CD4-positive, alpha-beta T cell (primary cell): ENCODE measurements at regions not wholly inside any gene's neighbourhood (a gene's known extent, or its start where the extent isn't known, plus 50 kb on each side); places are given as distances from the start of the nearest gene placed in this dataset.
"Not testable (repeated sequence)": the region's sequence is repeated elsewhere in the genome, so short reads cannot be mapped to it uniquely, and the experiment has no call there.

Experiments used
- ATAC-seq: fragments of 200-7000 bp; cut with Tn5 transposase; one replicate; pipeline ENCODE4 v1.10.0; 2022; ENCODE audit warnings: mild to moderate bottlenecking; ENCODE audit not compliant: poor library complexity
- CTCF ChIA-PET: fragments of 350-600 bp; sonication (Branson Sonifier 250); formaldehyde crosslinking; loops from one replicate; lab custom pipeline; 2021; ENCODE audit warnings: antibody characterized with exemption, inconsistent platforms; lab: Charles Lee
- POLR2A ChIA-PET: fragments of 350-600 bp; sonication (Branson Sonifier 250); formaldehyde crosslinking; loops from one replicate; lab custom pipeline; 2021; ENCODE audit warnings: antibody characterized with exemption, inconsistent platforms; lab: Charles Lee
- DNase-seq, 14 experiments: peaks; one replicate each; pipeline ENCODE4 v3.0.0-alpha.2; 2013 to 2020; ENCODE audit warnings: mixed read lengths in 2 of 14
- H3K27ac ChIP-seq, 2 donors: one replicate each; pipeline versions ENCODE4 v1.5.1 to v1.7.0; 2013; ENCODE audit warnings: low read length in 2 of 2, low read depth in 1 of 2, mild to moderate bottlenecking in 1 of 2
- H3K27me3 ChIP-seq, 2 experiments: 1 replicate in 1 of 2; 2 replicates in 1 of 2; pipeline versions ENCODE4 v1.6.1 to v1.7.0; 2013; ENCODE audit warnings: low read length in 2 of 2, control low read depth in 1 of 2, mild to moderate bottlenecking in 1 of 2, moderate library complexity in 1 of 2; ENCODE audit not compliant: insufficient read depth in 2 of 2, control insufficient read depth in 1 of 2
- H3K36me3 ChIP-seq: one replicate; pipeline ENCODE4 v1.6.1; 2013; ENCODE audit warnings: low read length, control low read depth; ENCODE audit not compliant: insufficient read depth
- H3K4me1 ChIP-seq: one replicate; pipeline ENCODE4 v1.6.1; 2013; ENCODE audit warnings: low read length, control low read depth; ENCODE audit not compliant: insufficient read depth
- H3K4me3 ChIP-seq: one replicate; pipeline ENCODE4 v1.5.1; 2013; ENCODE audit warnings: mild to moderate bottlenecking, low read length, moderate library complexity
- H3K9me3 ChIP-seq, 2 experiments: 1 replicate in 1 of 2; 2 replicates in 1 of 2; pipeline versions ENCODE4 v1.6.1 to v1.7.0; 2013; ENCODE audit warnings: low read length in 2 of 2, mild to moderate bottlenecking in 2 of 2, control low read depth in 1 of 2, moderate library complexity in 1 of 2; ENCODE audit not compliant: control insufficient read depth in 1 of 2, insufficient read depth in 1 of 2
- H3K27ac Mint-ChIP-seq: one replicate; pipeline ENCODE4 v1.8.0; 2020; ENCODE audit warnings: mixed read lengths
- H3K27me3 Mint-ChIP-seq: one replicate; pipeline ENCODE4 v1.8.0; 2021; ENCODE audit warnings: mixed read lengths
- H3K36me3 Mint-ChIP-seq: one replicate; pipeline ENCODE4 v1.8.0; 2021; ENCODE audit warnings: low read depth, mixed read lengths
- H3K4me1 Mint-ChIP-seq: one replicate; pipeline ENCODE4 v1.8.0; 2021; ENCODE audit warnings: low read depth, mixed read lengths
- H3K4me3 Mint-ChIP-seq: one replicate; pipeline ENCODE4 v1.8.0; 2020; ENCODE audit warnings: mild to moderate bottlenecking, mixed read lengths
- H3K9me3 Mint-ChIP-seq: one replicate; pipeline ENCODE4 v1.8.0; 2020; ENCODE audit warnings: mixed read lengths
- CTCF ChIP-seq: fragments of 200-600 bp; IDR thresholded peaks from one replicate; pipeline ENCODE4 v1.8.0; 2022; ENCODE audit warnings: antibody characterized with exemption, mild to moderate bottlenecking
- intact Hi-C, 2 experiments: fragments of 100-400 bp; cut with DNase I in 1 of 2; cut with micrococcal nuclease in 1 of 2; formaldehyde crosslinking; loops; one replicate each; pipeline versions ENCODE4 v1.15.1 to v1.9.0; 2023 to 2025; cut with DNase I, micrococcal nuclease

GRCh38 chr10:15954188-15954587, 93.9 kb upstream of the MINDY3 start:
- DNase-seq (no peak), ATAC-seq (no peak)
- Mint-ChIP-seq H3K36me3 (no peaks in the 10 kb centered on the region), H3K27me3 (peaks cover 7% of the 10 kb centered on the region), H3K4me1 (no peaks in the 10 kb centered on the region), H3K9me3 (no peaks in the 10 kb centered on the region), H3K27ac (no peak overlapping the region), H3K4me3 (no peak overlapping the region)
- ChIA-PET CTCF (no interaction called here), POLR2A (no interaction called here)
- intact Hi-C loops = no loop called here
- no peaks in the 10 kb centered on the region for H3K27me3 ChIP-seq
- no peaks in the 10 kb centered on the region for H3K36me3 ChIP-seq
- H3K4me3 ChIP-seq = no peak overlapping the region
- no peaks in the 10 kb centered on the region for H3K4me1 ChIP-seq
- H3K27ac ChIP-seq = no peak overlapping the region
- no peak for TF ChIP-seq CTCF
- H3K9me3 ChIP-seq = no peaks in the 10 kb centered on the region

- DNase-seq (no peak), ATAC-seq (no peak)
- no peak for TF ChIP-seq CTCF
- no peak overlapping the region for H3K27ac ChIP-seq
- Mint-ChIP-seq H3K27ac (no peak overlapping the region), H3K4me3 (no peak overlapping the region), H3K9me3 (no peaks in the 10 kb centered on the region), H3K27me3 (peaks cover 18% of the 10 kb centered on the region), H3K36me3 (no peaks in the 10 kb centered on the region), H3K4me1 (no peaks in the 10 kb centered on the region)
- peaks cover 0 to 4% of the 10 kb centered on the region in 2 experiments for H3K27me3 ChIP-seq
- no peaks in the 10 kb centered on the region for H3K4me1 ChIP-seq
- no peaks in the 10 kb centered on the region for H3K36me3 ChIP-seq
- CTCF ChIA-PET = no interaction called here
- H3K4me3 ChIP-seq = no peak overlapping the region
- intact Hi-C loops = no loop called here
- H3K9me3 ChIP-seq = no peaks in the 10 kb centered on the region
- POLR2A ChIA-PET = no interaction called here
Measured at GRCh38 chr10:15960277-15960676, 100.0 kb upstream of the MINDY3 start.

- intact Hi-C loops = not testable (repeated sequence)
Measured at GRCh38 chr10:15972736-15973135, 112.4 kb upstream of the MINDY3 start.

GRCh38 chr10:15985690-15986089, 125.4 kb upstream of the MINDY3 start:
- intact Hi-C loops = no loop called here
- POLR2A ChIA-PET = no interaction called here
- H3K4me3 ChIP-seq = no peak overlapping the region
- no peak for ATAC-seq
- H3K9me3 ChIP-seq = no peaks in the 10 kb centered on the region
- Mint-ChIP-seq H3K27ac (no peak overlapping the region), H3K4me1 (no peaks in the 10 kb centered on the region), H3K27me3 (no peaks in the 10 kb centered on the region), H3K36me3 (no peaks in the 10 kb centered on the region), H3K9me3 (no peaks in the 10 kb centered on the region), H3K4me3 (no peak overlapping the region)
- H3K4me1 ChIP-seq = no peaks in the 10 kb centered on the region
- no peaks in the 10 kb centered on the region for H3K27me3 ChIP-seq
- CTCF ChIA-PET = interaction anchor here (0.6 kb wide), 1 partner anchor 323 kb away, joined by 5 read pairs; no protein-coding TSS in a partner anchor
- DNase-seq = no peak
- no peak overlapping the region for H3K27ac ChIP-seq
- no peaks in the 10 kb centered on the region for H3K36me3 ChIP-seq
- TF ChIP-seq CTCF = no peak

More at GRCh38 chr10:15972736-15973135, 112.4 kb upstream of the MINDY3 start:
- H3K27me3 ChIP-seq, H3K36me3 Mint-ChIP-seq, ATAC-seq, CTCF ChIA-PET, H3K27ac Mint-ChIP-seq, H3K36me3 ChIP-seq, H3K4me1 ChIP-seq, H3K27ac ChIP-seq, H3K4me1 Mint-ChIP-seq, H3K4me3 ChIP-seq, H3K27me3 Mint-ChIP-seq, H3K4me3 Mint-ChIP-seq, H3K9me3 Mint-ChIP-seq, DNase-seq, H3K9me3 ChIP-seq, POLR2A ChIA-PET: not testable (repeated sequence)
